GM18909 (cell line): ENCODE measurements at regions not wholly inside any gene's neighbourhood (a gene's known extent, or its start where the extent isn't known, plus 50 kb on each side); places are given as distances from the start of the nearest gene placed in this dataset.

Source experiments
- ATAC-seq: cut with Tn5 transposase; IDR thresholded peaks from one replicate; pipeline ENCODE4 v1.9.1; 2021; ENCODE audit warnings: mild to moderate bottlenecking; ENCODE audit not compliant: unreplicated experiment, poor library complexity

DNA sequence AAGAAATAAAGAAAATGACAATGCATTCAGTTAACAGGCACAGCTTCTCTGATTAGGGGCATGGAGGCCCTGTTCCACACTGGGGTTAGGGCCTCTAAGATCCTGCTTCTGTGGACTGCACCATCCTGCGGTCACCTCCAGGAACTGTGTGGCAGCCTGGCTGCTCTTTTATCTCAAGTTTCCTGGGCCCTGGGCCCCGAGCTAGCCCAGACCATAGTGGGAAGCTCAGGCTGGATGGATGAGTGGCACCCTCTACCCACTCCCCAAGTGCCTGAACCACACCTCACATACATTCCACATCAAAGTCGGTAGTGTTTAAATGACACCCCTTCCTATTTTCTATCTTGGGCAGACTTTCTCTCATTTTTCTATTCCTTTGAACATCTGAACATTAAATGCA lies 461.5 kb upstream of the MKI67 start:
- ATAC-seq, result no peak

DNA sequence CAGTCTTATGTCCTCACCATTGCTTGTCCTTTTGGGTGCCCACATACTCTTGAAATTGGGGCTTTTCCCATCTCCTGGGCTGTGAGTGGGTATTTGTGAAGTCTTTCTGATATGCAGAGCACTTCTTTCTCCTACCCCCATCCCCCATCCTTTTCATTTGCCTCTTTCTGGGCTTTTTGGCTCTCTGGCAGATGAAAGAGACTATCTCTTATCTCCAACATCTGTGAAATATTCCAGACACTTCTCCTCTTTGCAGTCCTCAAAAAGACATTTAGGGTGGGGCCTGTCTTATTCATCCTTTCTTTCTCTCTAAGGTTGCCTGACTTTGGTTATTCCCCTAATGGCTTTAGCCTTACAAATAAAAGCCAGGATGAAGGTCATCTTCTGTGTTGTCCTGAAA lies 462.2 kb upstream of the MKI67 start:
- ATAC-seq, result no peak

DNA sequence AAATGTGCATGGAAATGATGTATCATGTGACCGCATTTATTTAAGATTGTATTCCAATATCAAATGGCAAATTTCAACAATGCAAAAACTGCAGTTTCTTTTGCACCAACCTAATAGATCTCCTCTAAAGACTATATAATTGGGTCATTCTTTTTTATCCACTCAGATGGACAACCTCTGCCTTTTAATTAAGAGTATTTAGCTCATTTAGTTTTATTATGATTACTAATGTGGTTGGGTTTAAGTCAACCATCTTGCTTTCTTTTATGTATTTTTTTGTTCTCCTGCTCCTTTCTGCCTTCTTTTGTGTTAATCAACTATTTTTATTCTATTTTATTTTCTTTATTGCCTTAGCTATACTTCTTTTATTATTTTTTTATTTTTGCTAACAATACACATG lies 468.5 kb upstream of the MKI67 start:
- no peak for ATAC-seq

DNA sequence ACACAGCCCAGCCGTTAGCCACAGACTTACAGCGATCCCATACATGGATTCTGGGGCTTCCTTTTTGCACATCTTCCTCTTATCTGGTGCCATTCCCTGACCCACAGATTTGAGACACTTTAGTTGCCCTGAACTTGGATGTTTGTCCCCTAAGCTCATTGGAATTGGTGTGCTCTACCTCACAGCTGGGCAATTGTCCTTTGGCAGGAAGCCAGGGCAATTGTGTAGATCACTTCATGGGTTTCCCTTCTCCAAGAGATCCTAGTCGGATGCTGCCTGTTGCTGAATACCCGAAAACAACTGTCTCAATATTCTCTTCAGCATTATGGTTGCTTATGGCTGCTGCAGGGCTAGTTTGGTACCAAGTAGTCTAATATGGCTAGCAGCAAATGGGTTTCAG lies 470.7 kb upstream of the MKI67 start:
- no peak for ATAC-seq

DNA sequence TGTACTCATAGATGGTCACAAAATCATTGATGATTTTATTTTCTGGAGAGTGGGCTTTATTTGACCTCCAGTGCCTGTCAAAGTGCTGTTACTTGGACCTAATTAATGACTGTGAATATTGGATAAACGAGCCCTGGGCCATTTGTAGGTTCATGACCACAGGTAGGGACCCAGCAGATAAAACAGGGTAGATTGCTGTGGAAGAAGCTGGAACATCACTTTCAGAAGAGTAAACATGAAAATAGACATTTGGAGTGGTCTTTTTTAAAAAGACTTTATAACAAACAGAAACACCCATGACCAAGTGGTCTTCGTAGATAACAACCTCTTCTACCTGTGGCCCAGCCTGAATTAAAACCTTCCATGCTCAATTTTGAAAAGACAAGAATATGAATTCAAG lies 472.8 kb upstream of the MKI67 start:
- no peak for ATAC-seq

DNA sequence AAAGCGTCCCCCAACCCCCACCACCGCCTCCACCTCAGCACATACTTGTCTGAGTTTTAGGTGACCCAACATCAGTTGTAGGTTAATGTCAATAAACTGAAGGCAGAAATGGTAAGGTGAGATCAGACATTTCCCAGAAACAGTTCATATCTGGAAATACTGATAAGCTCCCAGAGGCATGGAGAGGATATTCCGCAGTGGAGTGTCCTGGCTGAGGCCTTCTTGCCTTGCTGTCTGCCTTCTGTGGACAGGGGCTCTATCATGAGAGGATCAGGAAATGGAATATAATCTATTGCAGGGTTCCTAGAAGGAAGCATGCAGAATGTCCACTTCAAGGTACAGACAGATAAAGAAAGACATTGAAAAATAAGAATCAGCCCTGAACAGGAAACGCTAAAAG lies 473.3 kb upstream of the MKI67 start:
- no peak for ATAC-seq

DNA sequence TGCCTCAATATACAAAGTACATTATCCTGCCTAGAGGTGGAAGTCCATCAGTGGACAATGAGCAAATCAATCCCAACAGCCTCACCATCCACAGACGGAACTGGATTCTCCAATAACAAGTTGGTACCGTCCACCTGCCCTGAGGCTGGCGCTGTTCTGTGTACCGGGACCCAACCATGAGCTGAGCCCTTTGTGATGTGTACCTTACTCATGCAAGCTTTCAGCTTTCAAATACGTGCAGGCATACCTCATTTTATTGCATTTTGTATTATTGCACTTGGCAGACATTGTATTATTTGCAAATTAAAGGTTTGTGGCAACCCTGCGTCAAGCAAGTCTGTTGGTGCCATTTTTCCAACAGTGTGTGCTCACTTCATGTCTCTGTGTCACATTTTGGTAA lies 476.0 kb upstream of the MKI67 start:
- ATAC-seq, result no peak

DNA sequence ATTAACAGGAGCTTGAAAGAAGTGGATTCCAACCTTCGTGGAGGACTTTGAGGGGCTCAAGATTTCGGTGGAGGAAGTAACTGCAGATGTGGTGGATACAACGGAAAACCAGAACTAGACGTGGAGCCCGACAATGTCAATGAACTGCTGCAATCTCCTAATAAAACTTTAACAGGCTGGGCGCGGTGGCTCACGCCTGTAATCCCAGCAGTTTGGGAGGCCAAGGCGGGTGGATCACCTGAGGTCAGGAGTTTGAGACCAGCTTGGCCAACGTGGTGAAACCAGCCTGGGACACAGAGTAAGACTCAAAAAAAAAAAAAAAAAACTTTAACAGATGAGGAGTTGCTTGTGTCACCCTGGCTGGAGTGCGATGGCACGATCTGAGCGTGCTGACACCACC lies 477.8 kb upstream of the MKI67 start:
- ATAC-seq, result no peak

DNA sequence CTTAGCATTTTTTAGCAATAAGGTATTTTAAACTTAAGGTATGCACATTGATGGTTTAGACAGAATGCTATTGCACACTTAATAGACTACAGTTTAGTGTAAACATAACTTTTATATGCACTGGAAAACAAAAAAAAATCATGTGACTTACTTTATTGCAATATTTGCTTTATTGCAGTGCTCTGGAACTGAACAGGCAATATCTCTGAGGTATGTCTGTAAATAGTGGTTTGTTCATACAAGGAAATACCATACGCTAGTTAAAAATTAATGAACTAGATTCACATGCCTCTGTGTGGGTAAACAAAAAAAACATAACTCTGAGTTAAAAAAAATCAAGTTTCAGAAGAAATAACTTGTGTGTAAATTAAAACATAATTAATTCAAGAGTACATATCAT lies 479.0 kb upstream of the MKI67 start:
- no peak for ATAC-seq

DNA sequence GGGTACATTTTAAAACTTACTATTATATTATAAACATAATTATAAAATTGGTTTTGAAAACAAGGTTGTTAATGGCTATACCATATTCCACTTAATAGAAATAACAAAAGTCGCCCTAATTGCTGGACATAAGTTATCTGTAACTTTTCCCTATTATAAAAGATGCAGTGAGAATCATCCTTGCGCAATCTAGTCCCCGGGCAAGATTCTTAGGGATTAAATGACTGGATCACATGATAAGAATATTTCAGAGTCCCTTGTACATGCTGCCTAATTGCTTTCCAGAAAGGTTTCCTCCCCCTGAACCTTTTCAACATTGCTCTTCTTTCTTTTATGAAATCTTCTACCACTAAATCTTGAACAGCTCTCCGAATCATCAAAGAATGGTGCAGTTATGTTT lies 479.8 kb upstream of the MKI67 start:
- no peak for ATAC-seq

DNA sequence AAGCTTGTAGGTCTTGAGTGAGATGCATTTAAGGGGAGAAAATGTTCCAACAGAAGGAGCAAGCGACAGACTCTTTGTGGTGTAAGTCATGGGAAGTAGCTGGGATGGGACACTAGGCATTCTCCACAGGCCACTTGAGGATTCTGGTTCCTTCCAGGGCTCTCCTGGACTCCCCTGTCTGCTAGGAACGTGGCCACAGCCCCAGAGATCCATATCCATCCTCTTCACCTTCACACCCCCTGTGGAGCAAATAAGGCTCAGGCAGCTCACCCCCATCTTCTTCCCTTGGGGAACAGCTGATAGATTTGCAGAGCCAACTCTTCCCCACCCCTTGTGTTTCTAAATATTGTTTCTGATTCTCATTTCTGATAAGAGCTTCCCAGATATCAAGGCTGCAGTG lies 482.6 kb upstream of the MKI67 start:
- no peak for ATAC-seq

DNA sequence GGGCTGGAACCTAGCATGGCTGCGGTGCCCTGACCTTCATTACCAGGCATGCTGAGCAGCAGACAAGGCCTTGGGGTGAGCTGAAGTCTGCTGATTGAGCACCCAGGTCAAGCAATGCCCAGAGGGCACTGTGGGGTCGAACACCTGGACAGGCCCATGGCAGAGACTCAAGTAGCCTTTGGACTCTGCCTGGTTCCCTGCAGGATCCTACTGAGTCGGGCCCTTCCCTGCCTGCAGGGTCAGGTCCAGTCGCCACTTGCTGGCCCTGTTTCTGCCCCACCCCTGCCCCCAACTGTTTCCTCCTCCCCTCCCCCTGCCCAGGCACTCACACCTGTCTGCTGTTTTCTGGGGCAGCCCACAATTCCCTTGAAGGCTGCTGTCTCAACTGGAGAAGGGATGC lies 483.2 kb upstream of the MKI67 start:
- no peak for ATAC-seq

DNA sequence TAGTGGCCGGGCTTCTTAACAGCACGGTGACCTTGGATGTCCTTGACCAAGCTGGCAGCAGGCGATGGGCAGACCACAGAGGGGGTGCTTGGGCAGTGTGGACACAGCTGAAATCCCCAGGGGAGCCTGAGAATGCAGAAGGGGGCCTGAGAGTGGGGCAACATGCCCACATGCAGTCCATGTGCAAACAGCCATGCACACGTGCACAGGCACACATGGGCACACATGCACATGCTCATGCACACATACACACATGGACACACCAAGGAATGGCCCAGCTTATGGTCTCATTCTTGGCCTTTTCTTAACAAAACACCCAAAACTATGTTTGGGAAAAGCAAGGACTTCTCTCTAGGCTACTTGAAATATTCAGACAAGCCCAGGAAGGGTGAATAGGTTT lies 483.9 kb upstream of the MKI67 start:
- no peak for ATAC-seq

DNA sequence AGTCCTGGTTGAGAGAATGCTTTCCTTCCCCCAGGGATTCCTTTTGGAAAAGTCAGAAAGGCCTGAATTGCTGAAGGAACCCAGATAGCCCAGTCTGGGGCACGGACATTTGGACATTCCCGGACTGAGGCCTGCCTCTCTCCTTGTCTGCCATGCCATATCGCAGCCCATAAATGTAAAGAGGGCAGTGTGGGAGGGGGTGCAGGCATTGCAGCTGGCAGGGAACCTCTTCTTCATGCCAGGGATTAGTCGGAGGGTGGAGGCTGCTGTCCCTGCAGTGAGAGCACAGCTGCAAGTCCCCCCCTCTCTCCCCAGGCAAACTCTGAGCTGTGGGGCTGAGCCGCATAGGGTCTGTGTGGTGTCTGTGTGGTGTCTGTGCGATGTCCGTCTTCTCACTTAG lies 486.0 kb upstream of the MKI67 start:
- no peak for ATAC-seq

DNA sequence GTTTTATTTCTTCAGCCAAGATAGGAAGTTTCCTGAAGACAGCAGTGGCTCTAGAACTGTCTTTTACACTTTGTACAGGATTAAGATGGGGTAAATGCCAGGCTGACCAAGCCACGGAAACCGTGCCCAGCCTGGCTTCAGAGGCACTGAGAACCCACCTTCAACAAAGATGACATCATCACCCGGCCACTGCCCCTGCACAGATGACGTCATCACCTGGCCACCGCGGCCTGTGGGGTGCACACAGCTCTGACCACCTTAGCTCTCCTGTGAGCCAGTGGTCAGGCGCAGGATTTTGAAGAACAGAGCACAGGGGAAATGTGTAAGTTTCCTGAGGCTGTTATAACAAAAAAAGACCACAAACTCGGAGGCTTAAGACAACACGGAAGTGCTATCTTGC lies 486.4 kb upstream of the MKI67 start:
- ATAC-seq, result no peak

DNA sequence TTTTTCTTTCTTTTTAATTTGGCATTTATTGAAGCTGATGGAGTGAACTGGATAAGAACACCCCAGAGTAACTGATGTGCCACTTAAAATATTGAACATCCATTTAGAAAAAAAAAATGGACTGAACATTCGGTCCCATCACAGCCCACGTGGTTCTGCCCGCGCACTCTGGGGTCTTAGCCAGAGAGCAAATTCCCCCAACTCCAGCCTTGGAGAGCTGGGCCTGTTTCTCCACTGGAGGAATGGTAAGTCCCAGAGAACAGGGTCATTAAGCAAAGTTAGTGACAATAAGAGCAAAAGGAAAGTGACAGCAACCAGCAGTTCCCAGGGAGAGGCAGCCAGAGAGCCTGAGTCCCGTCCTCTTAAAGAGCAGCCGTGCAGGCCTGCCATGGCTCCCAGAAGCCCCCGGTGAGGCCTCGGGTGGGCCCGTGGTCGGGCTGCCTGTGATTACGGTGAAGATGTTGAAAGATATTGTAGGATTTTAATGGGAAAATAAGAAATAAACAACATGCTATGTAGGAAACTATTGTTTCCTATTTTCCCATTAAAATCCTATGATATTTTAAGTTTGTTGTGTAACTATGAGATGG lies 487.9 kb upstream of the MKI67 start:
- no peak for ATAC-seq

DNA sequence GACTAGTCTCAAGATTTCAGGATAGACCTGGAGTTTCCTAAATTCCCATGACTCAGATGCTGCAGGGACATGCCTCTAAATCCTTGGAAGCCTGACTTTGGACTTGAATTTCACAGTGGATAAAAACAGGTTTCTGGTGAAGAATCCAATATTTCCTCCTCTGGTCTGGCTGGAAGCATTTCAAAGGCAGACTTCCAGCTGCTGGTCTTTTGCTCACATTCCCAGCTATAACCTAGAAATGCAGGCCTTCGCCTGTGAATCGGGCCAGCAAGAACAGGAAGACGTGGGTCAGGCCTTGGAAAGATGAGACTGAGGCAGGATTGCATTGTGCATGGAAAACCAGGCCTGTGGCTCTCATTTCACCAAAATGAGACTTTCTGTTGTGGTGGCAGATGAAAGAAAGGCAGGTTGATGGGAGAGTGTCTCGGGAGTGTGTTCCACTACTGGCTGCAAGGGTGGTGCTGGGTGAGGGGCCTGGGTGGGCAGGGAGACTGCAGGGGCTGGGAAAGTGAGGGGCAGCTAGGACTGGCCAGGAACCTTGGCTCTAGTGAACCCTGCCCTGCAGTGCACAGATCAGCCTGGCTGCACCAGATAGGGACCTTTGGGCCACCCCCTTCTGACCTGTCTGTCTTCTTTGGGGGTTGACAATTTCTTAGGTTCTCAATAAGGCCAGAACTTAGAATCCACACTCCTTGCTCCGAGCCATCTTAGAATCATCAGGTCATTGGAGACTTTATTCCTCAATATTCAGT lies 488.8 kb upstream of the MKI67 start:
- no peak for ATAC-seq

DNA sequence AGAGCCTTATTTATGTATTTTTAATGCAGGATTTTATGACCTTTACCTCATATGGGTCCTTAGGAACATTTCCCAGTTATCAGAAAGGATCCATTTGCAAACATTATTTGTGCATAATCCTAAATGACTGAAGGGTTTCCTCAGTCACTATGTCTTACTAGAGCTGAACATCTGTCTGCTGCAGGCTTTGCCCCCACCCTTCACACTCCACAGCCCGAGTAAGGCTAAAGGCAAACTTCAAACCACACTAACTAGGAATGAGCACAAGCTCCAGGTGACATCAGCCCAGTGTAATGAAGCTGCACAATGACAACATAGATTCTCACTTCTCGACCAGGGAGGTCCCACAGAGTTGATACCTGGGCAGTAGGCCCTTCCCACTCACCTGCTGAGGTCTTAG lies 491.3 kb upstream of the MKI67 start:
- no peak for ATAC-seq

DNA sequence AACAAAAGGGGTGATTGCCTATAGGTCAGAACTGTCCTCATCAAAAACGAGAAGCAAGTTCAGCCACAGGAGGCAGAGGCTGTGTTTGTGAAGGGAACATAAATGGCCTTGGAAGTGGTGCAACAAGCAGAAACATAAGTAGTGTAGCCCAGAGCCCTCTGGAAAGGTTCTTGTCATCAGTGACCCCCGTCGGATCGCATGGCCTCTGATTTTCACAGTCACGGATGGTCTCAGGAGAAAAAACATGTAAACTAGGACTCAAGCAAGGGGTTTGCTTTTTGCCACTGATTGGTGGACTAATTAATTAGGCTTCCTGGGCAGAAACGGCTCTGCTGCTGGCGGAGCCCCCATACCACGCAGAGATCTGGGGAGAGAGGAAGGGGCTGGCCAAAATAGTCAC lies 496.5 kb upstream of the MKI67 start:
- no peak for ATAC-seq

DNA sequence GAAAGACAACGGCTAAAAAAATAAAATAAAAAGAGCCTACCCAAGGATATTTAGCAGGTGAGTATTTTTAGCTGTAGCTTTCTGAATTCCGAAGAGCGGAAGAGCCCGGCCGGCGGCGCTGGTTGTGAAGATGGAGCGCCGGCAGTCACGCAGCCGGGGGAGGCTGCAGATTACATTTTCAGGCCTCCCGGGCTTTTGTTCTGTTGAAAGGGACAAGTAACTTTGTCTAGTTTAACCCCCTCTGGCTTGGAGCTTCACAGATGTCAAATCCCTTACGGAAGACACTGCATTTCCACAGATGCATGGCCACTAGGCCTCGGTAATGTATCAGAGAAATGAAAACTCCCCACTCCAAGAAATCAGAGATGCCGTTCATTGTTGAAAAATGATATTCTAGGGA lies 497.6 kb upstream of the MKI67 start:
- no peak for ATAC-seq

DNA sequence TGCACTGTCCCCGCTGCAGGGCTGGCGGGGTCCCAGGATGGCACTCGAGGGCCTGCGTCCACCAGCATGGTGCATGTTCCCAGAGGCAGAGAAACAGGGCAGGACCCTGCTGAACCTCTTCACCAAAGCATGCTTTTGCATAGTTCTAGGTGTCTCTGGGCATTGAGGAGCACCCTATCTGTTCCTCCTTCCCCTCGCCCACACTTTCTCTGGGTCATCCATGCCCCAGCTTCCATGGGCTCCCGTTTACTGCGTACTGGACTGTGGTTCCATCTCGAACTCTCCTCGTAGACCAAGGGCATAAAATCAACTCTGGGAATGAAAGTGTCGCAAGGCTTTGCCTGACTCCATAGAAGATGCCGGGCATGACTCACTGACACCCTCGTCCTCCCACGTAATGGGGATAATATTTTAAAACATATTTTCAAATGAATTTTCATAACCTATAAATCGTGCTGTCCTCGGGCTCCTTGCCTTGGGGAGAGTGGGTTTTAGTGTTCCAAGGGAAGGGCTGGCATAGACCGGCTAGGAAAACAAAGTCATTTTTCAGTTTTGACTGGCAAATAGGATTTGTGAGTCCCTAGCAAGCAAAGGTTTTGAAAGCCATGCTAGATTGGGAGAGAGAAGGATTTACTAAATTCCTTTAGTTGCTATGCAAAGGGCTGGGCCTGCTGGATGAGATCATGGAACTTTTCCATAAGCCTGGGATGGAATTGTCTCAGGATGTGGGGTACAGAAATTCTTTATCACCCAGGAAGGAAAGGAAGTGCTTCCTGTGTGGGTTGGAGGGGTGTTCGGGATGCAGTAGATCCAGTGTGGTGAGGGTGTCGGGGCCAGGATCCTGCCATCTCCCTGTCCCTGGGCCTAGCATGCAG lies 498.7 kb upstream of the MKI67 start:
- no peak for ATAC-seq

DNA sequence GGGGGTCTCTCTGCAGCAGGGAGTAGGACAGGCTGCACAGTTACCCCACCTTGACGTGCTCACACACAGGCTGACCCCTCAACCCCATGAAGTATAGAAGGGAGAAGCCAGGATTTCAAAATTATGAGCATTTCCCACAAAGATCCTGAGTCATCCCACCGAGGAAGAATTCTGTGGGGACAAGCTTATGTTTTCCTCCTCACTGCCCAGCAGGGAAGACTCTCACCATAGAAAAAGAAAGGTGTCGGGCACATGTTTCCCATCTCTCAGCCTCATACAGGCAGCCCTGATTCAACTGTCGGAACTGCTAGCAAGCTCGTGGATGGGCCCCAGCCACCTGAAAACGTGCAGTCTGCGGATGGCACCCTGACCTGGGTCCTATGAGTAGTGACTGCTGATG lies 499.7 kb upstream of the MKI67 start:
- no peak for ATAC-seq
